ENCODE measurements at regions not wholly inside any gene's neighbourhood (a gene's known extent, or its start where the extent isn't known, plus 50 kb on each side); places are given as distances from the start of the nearest gene placed in this dataset.

GRCh38 chr11:32006799-32007388, 84.0 kb upstream of the RCN1 start:
- H2BK5ac ChIP-seq (ENCODE audit: insufficient read length, low read length): no peak overlapping the region
- H3K9ac ChIP-seq (ENCODE audit: extremely low read depth, insufficient read length, low read length): no peak overlapping the region
- H3K27ac ChIP-seq (ENCODE audit: insufficient read length, low read depth, low read length): no peak overlapping the region
- no peak overlapping the region for H2BK12ac ChIP-seq (ENCODE audit: insufficient read length, low read depth, low read length)
- no peaks in the 10 kb centered on the region for H3K79me2 ChIP-seq (ENCODE audit: insufficient read depth, low read length)
- no peak overlapping the region for H4K5ac ChIP-seq (ENCODE audit: insufficient read length, low read depth, low read length)
- H3K27me3 ChIP-seq (ENCODE audit: insufficient read depth, low read length): no peaks in the 10 kb centered on the region
- Mint-ChIP-seq H3K9me3 (peaks cover 0 to 2% of the 10 kb centered on the region in 2 experiments; a peak in 2 of 5 replicates), H3K36me3 (ENCODE audit: insufficient read depth in 1 of 3, low read depth in 3 of 3) (peaks cover 0 to 3% (median 0%) of the 10 kb centered on the region in 3 experiments; a peak in 1 of 7 replicates), H3K4me3 (no peak overlapping the region), H3K4me1 (peaks cover 11 to 18% of the 10 kb centered on the region in 2 experiments), H3K27me3 (ENCODE audit: low read depth) (peaks cover 5% of the 10 kb centered on the region), H3K27ac (no peak overlapping the region)
- H2BK120ac ChIP-seq (ENCODE audit: low read depth, low read length, poor library complexity, severe bottlenecking): no peak overlapping the region
- H3K9me3 ChIP-seq (ENCODE audit: control insufficient read depth, low read depth, low read length): no peaks in the 10 kb centered on the region
- peak; percentile 44 for DNase-seq
- no peaks in the 10 kb centered on the region for H4K20me1 ChIP-seq (ENCODE audit: control insufficient read depth, insufficient read depth, insufficient read length)
- no peak overlapping the region for H3K23ac ChIP-seq (ENCODE audit: insufficient read length, low read depth, low read length)
- no peaks in the 10 kb centered on the region for H3K23me2 ChIP-seq (ENCODE audit: insufficient read length, low read depth, low read length, poor library complexity, severe bottlenecking)
- no peak overlapping the region for H4K8ac ChIP-seq (replicated peaks; ENCODE audit: insufficient read length, low read depth, low read length)
- H3K56ac ChIP-seq (ENCODE audit: insufficient read length, low read depth, low read length): no peak overlapping the region
- no peak overlapping the region for H3K4ac ChIP-seq (ENCODE audit: low read depth, low read length)
- TF ChIP-seq CTCF (conservative IDR thresholded peaks at IDR 0.05): peak; percentile 85
- H3K79me1 ChIP-seq (ENCODE audit: insufficient read depth, low read depth, low read length, poor library complexity, severe bottlenecking): no peaks in the 10 kb centered on the region
- H3K18ac ChIP-seq (ENCODE audit: insufficient read length, low read depth, low read length): no peak overlapping the region
- H3K4me2 ChIP-seq (ENCODE audit: insufficient read depth, insufficient read length, low read length): no peak overlapping the region
- H3K4me1 ChIP-seq (ENCODE audit: insufficient read depth, low read length): no peaks in the 10 kb centered on the region
- WGBS (ENCODE audit: extremely low coverage, insufficient read length, low lambda C conversion rate): no CpG with 5 or more reads among the region's 5 CpGs
- H2BK20ac ChIP-seq (ENCODE audit: low read depth, low read length, poor library complexity, severe bottlenecking): no peak overlapping the region
- H4K91ac ChIP-seq (ENCODE audit: insufficient read length, low read depth, low read length): no peak overlapping the region
- H2AK5ac ChIP-seq (ENCODE audit: insufficient read length, low read length): no peak overlapping the region
- no peak overlapping the region for H3K14ac ChIP-seq (ENCODE audit: insufficient read depth, low read length)
- no peak overlapping the region for H2BK15ac ChIP-seq (ENCODE audit: low read depth, low read length)
- no peak overlapping the region for H3T11ph ChIP-seq (ENCODE audit: low read length)
- H2AFZ ChIP-seq (ENCODE audit: low read length): no peak overlapping the region
